ENCODE measurements at regions not wholly inside any gene's neighbourhood (a gene's known extent, or its start where the extent isn't known, plus 50 kb on each side); places are given as distances from the start of the nearest gene placed in this dataset.

DNA sequence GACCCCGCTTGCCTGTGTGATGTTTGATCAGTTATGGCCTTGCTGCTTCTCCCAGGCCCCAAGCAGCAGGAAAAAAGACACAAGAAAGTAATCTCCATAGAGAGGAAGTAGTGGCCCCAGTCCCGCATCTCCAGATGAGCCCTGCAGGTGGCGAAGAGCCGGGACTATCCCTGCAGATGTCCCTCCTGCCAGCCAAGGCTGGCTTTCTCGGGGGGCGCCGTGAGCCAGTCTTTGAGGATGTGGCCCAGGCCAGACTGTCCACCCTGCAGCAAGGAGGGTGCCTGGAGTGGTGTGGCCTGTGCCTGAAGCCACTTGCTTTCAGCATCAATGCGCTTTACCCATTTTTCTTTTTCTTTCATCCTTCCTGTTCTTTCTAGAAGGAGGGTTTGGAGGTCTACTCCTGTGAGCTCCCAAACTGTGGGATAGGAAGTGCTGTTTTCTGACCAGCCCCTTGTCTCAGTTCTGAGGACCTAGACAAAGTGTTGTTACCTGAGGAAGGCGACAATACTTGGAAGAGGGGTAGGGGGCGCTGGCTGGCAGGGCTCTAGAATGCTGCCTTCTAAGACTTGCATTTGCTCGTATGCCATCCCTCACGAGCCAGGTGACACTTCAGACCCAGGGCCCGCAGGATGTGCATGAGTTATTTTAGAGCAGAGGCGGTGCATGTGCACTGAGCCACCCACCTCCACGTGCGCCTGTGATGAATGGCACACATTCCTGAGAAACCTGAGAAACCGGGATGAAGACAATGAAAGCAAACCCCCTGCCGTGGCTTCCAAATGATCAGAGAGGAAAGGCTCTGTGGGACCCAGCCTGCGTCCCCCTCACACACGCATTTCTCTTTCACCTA is 255.8 kb downstream of the FBXO15 start:
- Histone ChIP-seq H3K79me1 (ENCODE audit: insufficient read depth, low read depth, low read length, poor library complexity, severe bottlenecking) (no peaks in the 10 kb centered on the region), H3K4ac (ENCODE audit: low read depth, low read length) (no peak overlapping the region), H4K5ac (ENCODE audit: insufficient read length, low read depth, low read length) (no peak overlapping the region), H2AFZ (ENCODE audit: low read length) (no peak overlapping the region), H2BK5ac (ENCODE audit: insufficient read length, low read length) (no peak overlapping the region), H3K23me2 (ENCODE audit: insufficient read length, low read depth, low read length, poor library complexity, severe bottlenecking) (no peaks in the 10 kb centered on the region), H3T11ph (ENCODE audit: low read length) (no peak overlapping the region), H3K23ac (ENCODE audit: insufficient read length, low read depth, low read length) (no peak overlapping the region), H4K91ac (ENCODE audit: insufficient read length, low read depth, low read length) (no peak overlapping the region), H2BK20ac (ENCODE audit: low read depth, low read length, poor library complexity, severe bottlenecking) (no peak overlapping the region), H3K9ac (ENCODE audit: extremely low read depth, insufficient read length, low read length) (no peak overlapping the region), H3K27me3 (ENCODE audit: insufficient read depth, low read length) (no peaks in the 10 kb centered on the region; the same call in 1 of the 2 replicates), H4K8ac (replicated peaks; ENCODE audit: insufficient read length, low read depth, low read length) (no peak overlapping the region), H3K18ac (ENCODE audit: insufficient read length, low read depth, low read length) (no peak overlapping the region), H3K79me2 (ENCODE audit: insufficient read depth, low read length) (no peaks in the 10 kb centered on the region), H3K4me2 (ENCODE audit: insufficient read depth, insufficient read length, low read length) (no peak overlapping the region), H3K4me1 (ENCODE audit: insufficient read depth, low read length) (peaks cover 15% of the 10 kb centered on the region; the same call in 1 of the 2 replicates), H3K27ac (ENCODE audit: insufficient read length, low read depth, low read length) (no peak overlapping the region), H2AK5ac (ENCODE audit: insufficient read length, low read length) (no peak overlapping the region), H2BK15ac (ENCODE audit: low read depth, low read length) (no peak overlapping the region), H4K20me1 (ENCODE audit: control insufficient read depth, insufficient read depth, insufficient read length) (no peaks in the 10 kb centered on the region), H2BK120ac (ENCODE audit: low read depth, low read length, poor library complexity, severe bottlenecking) (no peak overlapping the region), H3K9me3 (ENCODE audit: control insufficient read depth, low read depth, low read length) (no peaks in the 10 kb centered on the region), H3K14ac (ENCODE audit: insufficient read depth, low read length) (no peak overlapping the region), H3K56ac (ENCODE audit: insufficient read length, low read depth, low read length) (no peak overlapping the region), H2BK12ac (ENCODE audit: insufficient read length, low read depth, low read length) (no peak overlapping the region)
- H3K4me3 Mint-ChIP-seq: peak overlapping the region; percentile 38 to 60; a peak in 2 of 5 replicates
- no CpG with 5 or more reads among the region's 20 CpGs for WGBS (ENCODE audit: extremely low coverage, insufficient read length, low lambda C conversion rate)
- H3K27me3 Mint-ChIP-seq (ENCODE audit: low read depth): peaks cover 16% of the 10 kb centered on the region
- DNase-seq: peak; percentile 81
- H3K36me3 Mint-ChIP-seq (ENCODE audit: insufficient read depth in 1 of 3, low read depth in 3 of 3): no peaks in the 10 kb centered on the region; a peak in 1 of 7 replicates
- no peaks in the 10 kb centered on the region; a peak in 1 of 5 replicates for H3K9me3 Mint-ChIP-seq
- H3K4me1 Mint-ChIP-seq: peaks cover 55 to 57% of the 10 kb centered on the region in 2 experiments
- TF ChIP-seq, protein P1, sequence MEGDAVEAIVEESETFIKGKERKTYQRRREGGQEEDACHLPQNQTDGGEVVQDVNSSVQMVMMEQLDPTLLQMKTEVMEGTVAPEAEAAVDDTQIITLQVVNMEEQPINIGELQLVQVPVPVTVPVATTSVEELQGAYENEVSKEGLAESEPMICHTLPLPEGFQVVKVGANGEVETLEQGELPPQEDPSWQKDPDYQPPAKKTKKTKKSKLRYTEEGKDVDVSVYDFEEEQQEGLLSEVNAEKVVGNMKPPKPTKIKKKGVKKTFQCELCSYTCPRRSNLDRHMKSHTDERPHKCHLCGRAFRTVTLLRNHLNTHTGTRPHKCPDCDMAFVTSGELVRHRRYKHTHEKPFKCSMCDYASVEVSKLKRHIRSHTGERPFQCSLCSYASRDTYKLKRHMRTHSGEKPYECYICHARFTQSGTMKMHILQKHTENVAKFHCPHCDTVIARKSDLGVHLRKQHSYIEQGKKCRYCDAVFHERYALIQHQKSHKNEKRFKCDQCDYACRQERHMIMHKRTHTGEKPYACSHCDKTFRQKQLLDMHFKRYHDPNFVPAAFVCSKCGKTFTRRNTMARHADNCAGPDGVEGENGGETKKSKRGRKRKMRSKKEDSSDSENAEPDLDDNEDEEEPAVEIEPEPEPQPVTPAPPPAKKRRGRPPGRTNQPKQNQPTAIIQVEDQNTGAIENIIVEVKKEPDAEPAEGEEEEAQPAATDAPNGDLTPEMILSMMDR (conservative IDR thresholded peaks at IDR 0.05): peak; percentile 71
- peak overlapping the region in 2 of 3 experiments; percentile 72 to 85; a peak in 5 of 7 replicates for H3K27ac Mint-ChIP-seq

Measured in H9 (cell line).